CD4-positive, alpha-beta memory T cell (primary cell): ENCODE measurements at regions not wholly inside any gene's neighbourhood (a gene's known extent, or its start where the extent isn't known, plus 50 kb on each side); places are given as distances from the start of the nearest gene placed in this dataset.
A peak's percentile ranks its signal among the peaks of the same experiment; 100 is the strongest.

Experiments used
- CTCF ChIA-PET: fragments of 350-600 bp; sonication (Branson Sonifier 250); formaldehyde crosslinking; loops from one replicate; lab custom pipeline; 2021; ENCODE audit warnings: inconsistent platforms; ENCODE audit not compliant: partially characterized antibody; lab: Charles Lee
- POLR2A ChIA-PET: fragments of 350-600 bp; sonication (Branson Sonifier 250); formaldehyde crosslinking; loops from one replicate; lab custom pipeline; 2021; ENCODE audit not compliant: partially characterized antibody; lab: Charles Lee
- DNase-seq, 5 donors: peaks; one replicate each; pipeline versions ENCODE4 v3.0.0 to v3.0.0-alpha.2; 2020 to 2022; ENCODE audit warnings: mixed read lengths in 1 of 5
- H3K27ac ChIP-seq: one replicate; pipeline ENCODE4 v1.7.0; 2013; ENCODE audit warnings: low read depth, low read length
- H3K27me3 ChIP-seq: 2 replicates; pipeline ENCODE4 v1.7.0; 2013; ENCODE audit warnings: mild to moderate bottlenecking, low read length, moderate library complexity; ENCODE audit not compliant: insufficient read depth
- H3K36me3 ChIP-seq: 2 replicates; pipeline ENCODE4 v1.7.0; 2013; ENCODE audit warnings: mild to moderate bottlenecking, low read length, moderate library complexity; ENCODE audit not compliant: insufficient read depth
- H3K4me1 ChIP-seq: 2 replicates; pipeline ENCODE4 v1.7.0; 2013; ENCODE audit warnings: mild to moderate bottlenecking, low read length, moderate library complexity; ENCODE audit not compliant: insufficient read depth
- H3K4me3 ChIP-seq, 2 donors: one replicate each; pipeline ENCODE4 v1.7.0; 2013; ENCODE audit warnings: low read length in 2 of 2, mild to moderate bottlenecking in 1 of 2
- H3K9me3 ChIP-seq, 2 donors: one replicate each; pipeline ENCODE4 v1.7.0; 2013; ENCODE audit warnings: low read length in 2 of 2, control low read depth in 1 of 2; ENCODE audit not compliant: control insufficient read depth in 1 of 2
- H3K27ac Mint-ChIP-seq, 7 donors: one replicate each; pipeline ENCODE4 v1.8.0; 2020 to 2021; ENCODE audit warnings: mixed read lengths in 7 of 7, mild to moderate bottlenecking in 6 of 7, inconsistent platforms in 3 of 7, moderate library complexity in 3 of 7
- H3K27me3 Mint-ChIP-seq, 2 donors: one replicate each; pipeline ENCODE4 v1.8.0; 2020 to 2021; ENCODE audit warnings: mixed read lengths in 2 of 2
- H3K36me3 Mint-ChIP-seq, 2 donors: one replicate each; pipeline ENCODE4 v1.8.0; 2020 to 2021; ENCODE audit warnings: mixed read lengths in 2 of 2, inconsistent platforms in 1 of 2, mild to moderate bottlenecking in 1 of 2
- H3K4me1 Mint-ChIP-seq, 4 donors: one replicate each; pipeline ENCODE4 v1.8.0; 2020 to 2021; ENCODE audit warnings: mixed read lengths in 4 of 4, mild to moderate bottlenecking in 1 of 4
- H3K4me3 Mint-ChIP-seq, 8 donors: one replicate each; pipeline ENCODE4 v1.8.0; 2020 to 2021; ENCODE audit warnings: mixed read lengths in 8 of 8, mild to moderate bottlenecking in 7 of 8, moderate library complexity in 6 of 8, inconsistent platforms in 3 of 8
- H3K9me3 Mint-ChIP-seq, 8 donors: one replicate each; pipeline ENCODE4 v1.8.0; 2020 to 2021; ENCODE audit warnings: mixed read lengths in 8 of 8, mild to moderate bottlenecking in 5 of 8, inconsistent platforms in 3 of 8, moderate library complexity in 1 of 8
- intact Hi-C: fragments of 100-400 bp; cut with micrococcal nuclease; formaldehyde crosslinking; loops from one replicate; pipeline ENCODE4 v1.15.1; 2023

DNA sequence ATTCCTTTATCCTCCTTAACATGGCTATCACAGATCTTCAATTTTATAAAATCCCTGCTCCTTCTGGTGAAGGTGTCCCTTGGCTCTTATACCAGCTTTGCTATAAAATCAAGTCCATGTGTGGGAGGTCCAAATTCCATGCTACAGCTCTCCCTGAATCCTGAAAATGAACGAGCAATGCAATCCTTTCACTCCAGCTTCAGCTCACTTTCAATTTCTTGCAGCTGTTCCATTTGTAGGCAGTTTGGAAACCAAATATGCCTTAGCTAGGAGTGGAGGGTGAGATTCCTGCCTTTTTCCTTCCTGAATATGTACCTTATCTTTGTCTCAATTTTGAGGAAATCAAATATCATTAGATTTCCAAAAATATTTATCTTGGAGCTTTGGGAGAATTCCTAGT, 402.6 kb downstream of the TTLL7 start:
- Histone ChIP-seq H3K9me3 (no peaks in the 10 kb centered on the region), H3K4me3 (no peak overlapping the region), H3K27ac (no peak overlapping the region), H3K36me3 (no peaks in the 10 kb centered on the region), H3K4me1 (peaks cover 10% of the 10 kb centered on the region), H3K27me3 (no peaks in the 10 kb centered on the region)
- peaks cover 6 to 26% (median 12%) of the 10 kb centered on the region in 8 donors for H3K9me3 Mint-ChIP-seq
- intact Hi-C loops = no loop called here
- DNase-seq = no peak
- ChIA-PET POLR2A (no interaction called here), CTCF (no interaction called here)
- peaks cover 9 to 18% (median 13%) of the 10 kb centered on the region in 4 donors for H3K4me1 Mint-ChIP-seq
- H3K36me3 Mint-ChIP-seq = peaks cover 0 to 4% of the 10 kb centered on the region in 2 donors
- H3K27ac Mint-ChIP-seq = no peak overlapping the region
- H3K4me3 Mint-ChIP-seq = no peak overlapping the region
- peaks cover 0 to 2% of the 10 kb centered on the region in 2 donors for H3K27me3 Mint-ChIP-seq

DNA sequence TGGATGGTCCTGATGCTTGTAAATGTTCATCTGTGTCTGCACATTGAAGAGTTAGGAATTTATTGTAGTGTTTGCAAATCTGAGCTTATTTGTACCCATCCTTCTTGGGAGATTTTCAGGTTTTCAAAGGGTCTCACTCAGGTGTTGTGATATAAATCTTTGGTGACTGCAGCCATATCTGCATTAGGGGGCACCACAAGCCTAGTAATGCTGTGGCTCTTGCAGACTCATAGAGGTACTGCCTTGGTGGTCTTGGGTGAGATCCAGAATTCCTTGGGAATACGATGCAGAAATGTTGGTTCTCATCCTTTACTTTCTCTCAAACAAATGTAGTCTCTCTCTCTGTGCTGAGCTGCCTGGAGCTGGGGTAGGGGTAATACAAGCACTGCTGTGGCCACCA, 405.9 kb downstream of the TTLL7 start:
- H3K4me3 Mint-ChIP-seq = no peak overlapping the region
- H3K27ac Mint-ChIP-seq = peak overlapping the region in 2 of 7 donors; percentile 36 to 61
- intact Hi-C loops = no loop called here
- H3K4me1 Mint-ChIP-seq = peaks cover 9 to 19% (median 13%) of the 10 kb centered on the region in 4 donors
- Histone ChIP-seq H3K4me1 (peaks cover 10% of the 10 kb centered on the region), H3K4me3 (no peak overlapping the region), H3K27me3 (no peaks in the 10 kb centered on the region), H3K27ac (no peak overlapping the region), H3K9me3 (no peaks in the 10 kb centered on the region), H3K36me3 (no peaks in the 10 kb centered on the region)
- ChIA-PET POLR2A (no interaction called here), CTCF (no interaction called here)
- H3K27me3 Mint-ChIP-seq = peaks cover 0 to 2% of the 10 kb centered on the region in 2 donors
- H3K36me3 Mint-ChIP-seq = peaks cover 0 to 4% of the 10 kb centered on the region in 2 donors
- DNase-seq = no peak
- H3K9me3 Mint-ChIP-seq = peaks cover 2 to 10% (median 6%) of the 10 kb centered on the region in 8 donors

DNA sequence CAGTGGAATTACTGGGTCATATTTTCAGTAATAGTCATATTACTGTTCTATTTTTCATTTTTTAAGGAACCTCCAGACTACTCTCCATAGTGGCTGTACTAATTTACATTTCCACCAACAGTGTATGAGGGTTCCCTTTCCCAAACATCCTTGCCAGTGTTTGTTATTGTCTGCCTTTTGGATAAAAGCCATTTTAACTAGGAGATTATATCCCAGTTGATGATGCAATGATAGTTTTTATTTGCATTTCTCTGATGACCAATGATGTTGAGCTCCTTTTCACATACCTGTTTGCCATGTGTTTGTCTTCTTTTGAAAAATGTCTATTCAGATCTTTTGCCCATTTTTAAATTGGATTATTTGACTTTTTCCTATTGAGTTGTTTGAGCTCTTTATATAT, 410.8 kb downstream of the TTLL7 start:
- H3K27me3 Mint-ChIP-seq = peaks cover 0 to 3% of the 10 kb centered on the region in 2 donors
- H3K4me1 Mint-ChIP-seq = peaks cover 10 to 26% (median 14%) of the 10 kb centered on the region in 4 donors
- intact Hi-C loops = no loop called here
- Histone ChIP-seq H3K9me3 (no peaks in the 10 kb centered on the region), H3K27me3 (no peaks in the 10 kb centered on the region), H3K4me1 (peaks cover 10% of the 10 kb centered on the region), H3K36me3 (no peaks in the 10 kb centered on the region), H3K4me3 (no peak overlapping the region), H3K27ac (no peak overlapping the region)
- CTCF ChIA-PET = interaction anchor here (0.8 kb wide), 1 partner anchor 12 kb away, joined by 3 read pairs; no protein-coding TSS in a partner anchor
- no peak for DNase-seq
- H3K9me3 Mint-ChIP-seq = peaks cover 0 to 8% (median 2%) of the 10 kb centered on the region in 8 donors
- H3K36me3 Mint-ChIP-seq = peaks cover 0 to 4% of the 10 kb centered on the region in 2 donors
- H3K27ac Mint-ChIP-seq = no peak overlapping the region
- POLR2A ChIA-PET = no interaction called here
- no peak overlapping the region for H3K4me3 Mint-ChIP-seq

DNA sequence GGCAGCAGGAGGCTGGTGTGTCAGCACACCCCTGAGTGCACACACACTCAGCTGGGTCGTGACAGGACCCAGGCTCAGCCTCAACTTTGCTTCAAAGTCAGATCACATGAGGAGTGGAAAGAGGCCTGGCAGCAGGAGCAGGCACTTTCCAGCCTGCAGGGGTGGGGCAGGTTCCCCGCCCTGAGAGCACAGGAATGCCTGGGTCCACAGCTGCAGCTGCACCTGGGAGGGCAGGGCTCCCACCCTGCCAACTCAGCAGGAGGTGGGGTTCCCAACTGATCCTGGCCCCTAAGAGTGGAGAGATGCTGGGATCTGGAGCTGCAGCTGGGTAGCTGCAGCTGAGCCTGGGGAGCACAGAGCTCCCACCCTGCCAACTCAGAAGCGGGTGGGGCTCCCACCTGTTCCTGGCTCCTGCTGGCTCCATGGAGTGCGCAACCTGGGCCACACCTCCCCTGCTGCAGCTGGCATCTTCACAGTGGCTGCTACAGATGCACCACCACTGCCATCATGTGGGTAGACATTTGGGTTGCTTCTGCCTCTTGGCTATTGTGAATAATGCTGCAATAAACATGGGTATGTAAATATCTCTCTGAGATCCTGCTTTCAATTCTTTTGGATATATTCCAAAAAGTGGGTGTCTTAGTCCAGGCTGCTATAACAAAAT, 415.4 kb downstream of the TTLL7 start:
- H3K4me3 ChIP-seq = no peak overlapping the region
- peaks cover 0 to 6% (median 3%) of the 10 kb centered on the region in 8 donors for H3K9me3 Mint-ChIP-seq
- peak overlapping the region in 1 of 8 donors; percentile 51 for H3K4me3 Mint-ChIP-seq
- no peak overlapping the region for H3K27ac Mint-ChIP-seq
- peaks cover 0 to 1% of the 10 kb centered on the region in 2 donors for H3K27me3 Mint-ChIP-seq
- no peak overlapping the region for H3K27ac ChIP-seq
- no peaks in the 10 kb centered on the region for H3K4me1 ChIP-seq
- no peaks in the 10 kb centered on the region for H3K27me3 ChIP-seq
- POLR2A ChIA-PET = interaction anchor here (1.3 kb wide), 1 partner anchor 74 kb away, joined by 3 read pairs; no protein-coding TSS in a partner anchor
- intact Hi-C loops = loop anchor here (1.0 to 5.0 kb wide), 2 partner anchors 75 to 806 kb away; no protein-coding TSS in a partner anchor
- CTCF ChIA-PET = interaction anchor here (0.7 to 1.3 kb wide), 2 partner anchors 10 to 274 kb away, joined by 3 read pairs; no protein-coding TSS in a partner anchor
- peaks cover 0 to 11% (median 3%) of the 10 kb centered on the region in 4 donors for H3K4me1 Mint-ChIP-seq
- H3K36me3 ChIP-seq = no peaks in the 10 kb centered on the region
- H3K9me3 ChIP-seq = no peaks in the 10 kb centered on the region
- peak in 4 of 5 donors; percentile 5 to 32 (median 12) for DNase-seq
- H3K36me3 Mint-ChIP-seq = no peaks in the 10 kb centered on the region

DNA sequence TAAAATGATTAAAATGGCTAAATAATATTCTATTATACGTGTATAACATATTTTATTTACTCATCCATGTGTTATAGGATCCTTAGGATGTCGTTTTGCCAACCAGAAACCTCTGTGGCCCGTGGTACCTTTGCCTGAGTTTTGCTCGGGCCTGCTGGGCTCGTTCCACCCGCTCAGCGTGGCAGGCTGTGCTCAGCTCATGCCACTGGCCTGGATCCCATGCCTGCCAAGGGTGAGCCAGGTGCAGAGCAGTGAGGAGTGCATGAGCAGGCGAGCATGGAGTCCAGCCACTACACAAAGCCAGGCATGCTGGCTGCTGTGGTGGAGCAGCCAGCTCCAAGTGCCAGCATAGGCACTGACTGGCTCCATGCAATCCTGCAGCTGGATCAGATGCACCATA, 417.2 kb downstream of the TTLL7 start:
- DNase-seq = no peak
- CTCF ChIA-PET = no interaction called here
- POLR2A ChIA-PET = no interaction called here
- H3K27ac ChIP-seq = no peak overlapping the region
- Mint-ChIP-seq H3K9me3 (peaks cover 0 to 6% (median 2%) of the 10 kb centered on the region in 8 donors), H3K27ac (no peak overlapping the region), H3K4me1 (peaks cover 0 to 11% (median 3%) of the 10 kb centered on the region in 4 donors), H3K27me3 (peaks cover 0 to 1% of the 10 kb centered on the region in 2 donors), H3K4me3 (no peak overlapping the region), H3K36me3 (no peaks in the 10 kb centered on the region)
- H3K36me3 ChIP-seq = no peaks in the 10 kb centered on the region
- H3K27me3 ChIP-seq = no peaks in the 10 kb centered on the region
- H3K4me1 ChIP-seq = no peaks in the 10 kb centered on the region
- H3K9me3 ChIP-seq = no peaks in the 10 kb centered on the region
- no peak overlapping the region for H3K4me3 ChIP-seq
- intact Hi-C loops = loop anchor here (5.0 kb wide), 1 partner anchor 804 kb away; no protein-coding TSS in a partner anchor

DNA sequence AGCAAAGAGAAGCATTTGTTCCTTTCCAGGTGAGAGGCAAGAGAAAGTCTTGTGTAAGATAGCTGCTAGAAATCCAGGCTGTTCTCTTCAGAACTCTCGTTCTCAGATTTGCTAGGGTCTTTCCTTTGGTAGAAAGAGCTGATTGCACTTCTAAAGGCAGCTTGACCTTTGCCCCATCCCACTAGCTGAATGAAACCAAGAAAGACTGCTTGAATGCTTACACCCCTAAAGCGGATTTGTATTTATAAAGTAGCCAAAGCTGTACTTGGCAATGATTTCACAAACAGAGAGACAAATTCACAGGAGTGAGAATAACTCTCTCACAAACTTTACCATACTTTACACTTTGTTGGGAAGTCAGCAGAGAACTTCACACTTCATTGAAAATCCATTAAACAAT, 424.1 kb downstream of the TTLL7 start:
- no peaks in the 10 kb centered on the region for H3K36me3 Mint-ChIP-seq
- Histone ChIP-seq H3K27ac (no peak overlapping the region), H3K4me1 (no peaks in the 10 kb centered on the region), H3K9me3 (no peaks in the 10 kb centered on the region), H3K36me3 (no peaks in the 10 kb centered on the region), H3K27me3 (no peaks in the 10 kb centered on the region), H3K4me3 (no peak overlapping the region)
- ChIA-PET POLR2A (no interaction called here), CTCF (interaction anchor here (1.2 kb wide), 1 partner anchor 12 kb away, joined by 4 read pairs; no protein-coding TSS in a partner anchor)
- H3K4me1 Mint-ChIP-seq = peaks cover 0 to 2% (median 0%) of the 10 kb centered on the region in 4 donors
- intact Hi-C loops = no loop called here
- H3K27me3 Mint-ChIP-seq = no peaks in the 10 kb centered on the region
- no peak overlapping the region for H3K4me3 Mint-ChIP-seq
- no peak for DNase-seq
- no peak overlapping the region for H3K27ac Mint-ChIP-seq
- H3K9me3 Mint-ChIP-seq = peaks cover 0 to 6% (median 0%) of the 10 kb centered on the region in 8 donors

DNA sequence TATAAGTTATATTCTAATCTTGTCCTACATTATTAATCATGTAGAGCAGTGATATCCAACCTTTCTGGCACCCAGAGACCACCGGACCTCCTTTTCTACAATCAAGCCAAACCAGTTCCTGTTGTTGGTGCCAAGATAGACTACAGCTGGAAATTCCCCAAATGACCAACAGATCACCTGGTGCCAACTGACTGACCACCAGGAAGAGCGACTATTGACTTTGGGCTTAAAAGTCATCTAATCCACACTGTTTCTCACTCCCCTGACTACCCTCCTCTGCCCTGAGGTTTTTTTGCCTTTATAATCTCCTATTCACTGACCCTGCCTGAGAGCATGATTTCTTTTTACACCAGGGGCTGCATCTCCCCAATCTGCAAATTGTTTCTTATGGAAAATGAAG, 425.2 kb downstream of the TTLL7 start:
- Histone ChIP-seq H3K9me3 (no peaks in the 10 kb centered on the region), H3K36me3 (no peaks in the 10 kb centered on the region), H3K27ac (no peak overlapping the region), H3K4me3 (no peak overlapping the region), H3K27me3 (no peaks in the 10 kb centered on the region), H3K4me1 (no peaks in the 10 kb centered on the region)
- peaks cover 0 to 2% (median 0%) of the 10 kb centered on the region in 4 donors for H3K4me1 Mint-ChIP-seq
- H3K36me3 Mint-ChIP-seq = no peaks in the 10 kb centered on the region
- H3K27ac Mint-ChIP-seq = no peak overlapping the region
- DNase-seq = no peak
- H3K9me3 Mint-ChIP-seq = peaks cover 0 to 7% (median under 1%) of the 10 kb centered on the region in 8 donors
- POLR2A ChIA-PET = no interaction called here
- H3K4me3 Mint-ChIP-seq = no peak overlapping the region
- H3K27me3 Mint-ChIP-seq = no peaks in the 10 kb centered on the region
- intact Hi-C loops = no loop called here
- CTCF ChIA-PET = interaction anchor here (0.9 kb wide), 1 partner anchor 9 kb away, joined by 3 read pairs; no protein-coding TSS in a partner anchor
